D341Med (cell line): ENCODE measurements at regions not wholly inside any gene's neighbourhood (a gene's known extent, or its start where the extent isn't known, plus 50 kb on each side); places are given as distances from the start of the nearest gene placed in this dataset.
"Not testable (repeated sequence)": the region's sequence is repeated elsewhere in the genome, so short reads cannot be mapped to it uniquely, and the experiment has no call there.

Source experiments
- DNase-seq: peaks from one replicate; pipeline ENCODE4 v3.0.0; 2012; ENCODE audit warnings: low spot score

DNA sequence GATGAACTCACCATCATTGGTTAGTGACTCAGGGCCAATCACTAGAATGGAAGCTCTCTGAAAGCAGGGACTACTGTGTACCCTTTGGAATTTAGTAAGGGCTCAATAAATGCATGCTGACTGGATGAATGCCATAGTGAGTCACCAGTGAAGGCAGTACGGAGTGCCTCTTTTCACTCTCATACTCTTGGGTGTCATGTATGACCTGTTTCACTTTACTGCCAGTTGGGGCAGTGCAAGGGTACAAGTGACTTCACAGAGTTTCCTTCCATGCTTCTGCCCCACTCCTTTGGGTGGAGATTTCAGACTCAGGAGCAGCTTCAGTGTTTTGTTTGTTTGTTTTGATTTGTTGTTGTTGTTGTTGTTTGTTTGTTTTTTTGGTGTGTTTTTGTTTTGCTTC is 57.7 kb downstream of the SOX3 start:
- no peak for DNase-seq

DNA sequence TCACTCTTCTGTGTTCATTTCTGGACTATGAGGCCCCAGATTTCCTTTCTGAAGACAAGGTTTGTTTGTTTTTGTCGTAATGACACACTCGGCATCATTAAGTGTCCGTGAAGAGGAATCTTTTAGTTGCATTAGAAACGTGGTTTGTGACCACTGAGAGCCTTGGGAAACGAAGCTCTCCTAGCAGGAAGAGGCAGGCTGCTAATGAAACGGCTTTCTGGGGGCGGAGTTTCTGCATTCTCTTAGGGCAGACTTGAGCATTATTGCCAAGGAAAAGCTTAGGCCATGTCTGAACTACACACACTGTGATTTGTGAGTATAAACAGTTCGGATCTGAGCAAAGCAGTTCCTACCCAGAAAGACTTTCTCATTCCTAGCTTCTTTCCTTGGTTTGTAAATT is 64.0 kb downstream of the SOX3 start:
- no peak for DNase-seq

DNA sequence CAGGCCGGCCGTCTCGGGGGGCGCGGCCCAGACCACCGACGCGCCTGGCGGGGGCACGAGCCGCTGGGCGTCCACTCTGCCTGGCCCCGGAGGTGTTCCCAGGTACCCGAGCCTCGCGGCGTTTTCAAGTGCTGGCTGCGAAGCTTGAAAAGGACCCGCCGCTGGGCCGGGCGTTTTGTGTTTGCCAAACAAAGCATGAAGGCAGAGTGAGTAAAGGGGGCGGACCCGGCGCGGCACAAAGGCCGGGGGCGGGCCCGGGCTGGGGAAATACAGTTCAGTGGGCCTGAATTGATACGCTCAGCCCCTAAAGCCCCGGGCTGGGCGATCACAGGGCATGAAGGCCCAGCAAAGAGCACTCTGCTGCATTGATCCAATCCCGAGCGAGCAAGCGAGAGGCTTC is 65.4 kb downstream of the SOX3 start:
- DNase-seq, result peak; percentile 8

DNA sequence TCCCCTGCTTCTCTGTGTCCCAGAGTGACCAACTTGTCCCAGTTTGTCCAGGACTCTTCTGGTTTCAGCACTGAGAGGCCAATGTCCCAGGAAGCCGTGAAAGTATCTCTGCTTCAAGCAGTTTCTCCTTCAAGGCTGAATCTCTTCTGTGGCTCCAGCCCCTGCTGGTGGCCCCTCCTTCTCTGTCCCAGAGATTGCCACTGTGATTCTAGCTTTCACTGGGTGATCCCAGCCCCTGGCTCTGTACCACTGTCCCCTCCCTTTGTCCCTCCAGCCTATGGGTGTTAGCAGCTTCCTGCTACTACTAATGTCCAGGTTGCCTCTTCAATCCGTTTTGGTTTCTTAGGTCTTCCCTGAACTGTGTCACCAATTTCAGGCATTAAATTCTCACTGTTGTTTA is 70.5 kb downstream of the SOX3 start:
- no peak for DNase-seq

DNA sequence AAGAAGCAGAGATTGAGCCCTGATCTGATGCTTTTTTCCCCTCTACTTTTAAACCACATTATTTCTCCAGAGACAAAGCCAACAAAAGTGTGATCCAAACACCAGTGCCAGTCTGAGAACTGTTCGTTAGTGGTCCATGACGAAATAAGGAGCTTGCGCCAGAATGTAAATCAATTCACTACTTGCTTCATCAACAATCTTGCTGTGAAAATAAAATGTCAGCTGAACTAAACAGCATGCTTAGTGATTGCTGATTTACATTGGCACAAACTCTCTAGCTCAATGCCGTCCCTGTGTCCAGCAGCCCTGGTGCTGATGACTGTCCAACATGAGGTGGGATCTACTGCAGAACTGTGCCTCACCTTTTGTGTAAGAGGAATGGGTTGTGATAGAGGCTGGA is 71.3 kb downstream of the SOX3 start:
- no peak for DNase-seq

DNA sequence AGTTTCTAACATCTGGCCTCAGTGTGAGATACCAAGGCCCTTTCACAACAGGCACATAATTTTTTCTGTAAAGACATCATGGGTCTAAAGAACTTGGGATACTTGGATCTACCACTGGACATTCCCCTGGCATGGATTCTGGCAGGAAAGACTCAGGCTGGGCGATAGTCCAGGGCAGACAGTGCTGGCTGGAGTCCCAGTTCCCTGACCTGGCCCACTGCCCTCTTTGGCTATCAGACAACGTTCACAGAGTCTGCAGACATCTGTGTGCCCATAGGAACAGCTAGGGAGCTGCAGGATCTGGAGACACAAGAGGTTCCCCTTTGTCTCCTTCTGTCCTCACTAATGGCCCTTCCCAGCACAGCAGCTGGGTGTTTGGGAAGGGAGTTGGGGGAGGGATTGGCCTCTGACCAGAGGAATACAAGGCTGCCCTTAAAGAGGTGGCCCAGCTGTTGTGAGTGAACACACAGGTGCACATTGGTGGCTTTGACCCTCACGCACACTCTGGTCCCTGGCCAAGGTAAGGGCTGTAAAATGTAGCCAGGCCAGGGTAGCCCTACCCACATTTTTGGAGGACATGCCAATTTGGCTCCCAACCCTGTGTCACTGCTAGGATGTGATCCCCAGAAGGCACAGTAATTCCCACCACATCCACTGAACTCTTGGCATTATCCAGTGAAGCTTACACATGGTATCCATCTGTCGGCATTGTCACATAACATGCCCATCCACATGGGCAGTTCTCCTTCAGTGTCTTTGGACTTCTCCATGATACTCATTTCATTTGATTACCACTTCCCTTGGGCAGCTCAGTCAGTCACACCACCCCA is 72.3 kb downstream of the SOX3 start:
- DNase-seq, result no peak

DNA sequence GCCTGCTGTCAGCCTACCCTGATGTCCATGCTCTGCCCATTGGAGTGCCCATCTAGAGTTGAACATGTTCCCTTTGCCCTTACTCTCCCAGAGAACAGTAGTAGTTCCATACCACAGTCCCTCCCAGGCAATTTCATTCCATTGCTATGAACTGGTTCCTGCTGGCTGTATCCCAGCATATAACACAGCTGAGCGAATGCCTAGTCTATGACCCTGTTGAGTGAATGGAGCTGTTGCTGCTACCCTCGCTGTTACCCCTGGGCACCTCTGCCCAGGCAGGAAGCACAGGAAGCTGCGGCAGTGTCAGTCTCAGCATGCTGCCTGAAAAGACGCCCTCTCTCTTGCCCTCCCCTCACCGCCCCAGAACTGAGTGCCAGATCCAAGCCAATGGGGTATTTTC is 73.3 kb downstream of the SOX3 start:
- DNase-seq, result no peak

DNA sequence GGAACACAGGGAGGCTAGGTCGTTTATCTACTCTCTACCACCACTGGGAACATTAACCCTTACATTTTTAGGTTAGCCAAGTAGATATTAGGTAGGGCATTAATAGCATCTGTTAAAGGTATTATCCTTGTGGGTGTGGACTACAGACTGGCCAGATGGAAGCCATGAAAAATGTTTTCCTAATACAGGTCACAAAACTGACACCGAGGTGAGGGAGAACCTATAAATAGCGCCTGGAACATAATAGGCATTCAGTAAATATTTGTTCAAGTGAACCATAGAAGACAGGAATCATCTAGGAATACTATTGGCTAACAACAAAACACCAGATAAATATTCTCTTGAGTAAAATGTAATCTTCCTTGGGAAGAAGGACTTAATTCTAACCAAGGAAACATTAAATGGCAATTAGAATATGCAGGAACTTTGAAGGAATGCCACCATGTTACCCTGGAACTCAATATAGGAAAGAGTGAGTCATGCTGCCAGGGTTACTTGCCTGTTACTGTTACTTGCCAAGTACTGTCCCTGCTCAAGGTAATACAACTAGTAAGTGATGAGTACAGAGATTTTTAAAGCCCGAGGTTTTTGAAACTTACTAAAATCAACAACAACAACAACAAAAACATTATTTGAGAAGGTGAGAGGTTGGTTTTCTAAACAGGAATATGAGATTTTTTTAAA is 79.0 kb downstream of the SOX3 start:
- no peak for DNase-seq

DNA sequence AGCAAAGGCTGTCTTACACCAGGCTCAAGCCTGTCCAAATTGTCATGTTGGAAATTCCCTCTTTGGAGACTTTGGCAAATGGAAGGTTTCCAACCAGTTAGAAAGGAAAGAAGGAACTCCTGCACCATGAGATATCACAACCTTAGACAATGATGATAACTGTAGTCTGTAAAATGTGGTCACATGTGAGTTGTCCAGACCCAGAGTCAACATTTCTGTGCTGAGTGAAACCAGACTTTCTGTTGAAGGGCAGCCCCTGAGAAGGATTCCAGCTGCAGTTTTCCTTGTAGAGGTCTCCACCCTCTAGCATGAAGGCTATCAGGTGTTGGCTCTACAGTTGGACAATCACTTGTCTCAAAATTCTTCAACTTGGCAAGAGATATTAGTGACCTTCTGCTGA is 82.4 kb downstream of the SOX3 start:
- DNase-seq, result no peak

DNA sequence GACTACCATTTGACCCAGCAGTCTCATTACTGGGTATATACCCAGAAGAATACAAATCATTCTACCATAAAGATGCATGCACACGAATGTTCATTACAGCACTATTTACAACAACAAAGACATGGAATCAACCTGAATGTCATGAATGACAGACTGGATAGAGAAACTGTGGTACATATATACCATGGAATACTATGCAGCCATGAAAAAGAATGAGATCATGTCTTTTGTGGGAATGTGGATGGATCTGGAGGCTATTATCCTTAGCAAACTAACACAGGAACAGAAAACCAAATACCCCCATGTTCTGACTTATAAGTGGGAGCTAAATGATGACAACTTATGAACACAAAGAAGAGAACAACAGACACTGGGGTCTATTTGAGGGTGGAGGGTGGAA is 102.7 kb downstream of the SOX3 start:
- DNase-seq, result not testable (repeated sequence)

DNA sequence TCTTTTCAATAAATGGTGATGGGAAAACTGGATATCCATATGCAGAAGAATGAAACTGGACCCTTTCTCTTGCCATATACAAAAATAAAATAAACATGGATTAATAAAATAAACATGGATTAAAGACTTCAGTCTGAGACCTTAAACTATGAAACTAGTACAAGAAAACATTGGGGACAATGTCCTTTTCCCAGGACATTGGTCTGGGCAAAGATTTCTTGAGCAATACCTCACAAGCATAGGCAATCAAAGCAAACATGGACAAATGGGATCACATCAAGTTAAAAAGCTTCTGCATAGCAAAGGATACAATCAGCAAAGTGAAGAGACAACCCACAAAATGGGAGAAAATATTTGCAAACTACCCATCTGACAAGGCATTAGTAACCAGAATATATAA is 108.5 kb downstream of the SOX3 start:
- DNase-seq, result not testable (repeated sequence)

DNA sequence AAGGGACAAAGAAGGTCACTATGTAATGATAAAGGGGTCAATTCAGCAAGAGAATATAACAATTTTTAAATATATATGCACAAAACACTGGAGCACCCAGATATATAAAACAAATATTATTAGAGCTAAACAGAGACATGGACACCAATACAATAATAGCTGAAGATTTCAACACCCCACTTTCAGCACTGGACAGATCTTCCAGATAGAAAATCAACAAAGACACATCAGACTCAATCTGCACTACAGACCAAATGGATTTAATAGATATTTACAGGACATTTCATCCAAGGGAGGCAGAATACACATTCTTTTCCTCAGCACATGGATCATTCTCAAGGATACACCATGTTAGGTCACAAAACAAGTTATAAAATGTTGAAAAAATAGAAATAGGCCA is 111.4 kb downstream of the SOX3 start:
- no peak for DNase-seq

DNA sequence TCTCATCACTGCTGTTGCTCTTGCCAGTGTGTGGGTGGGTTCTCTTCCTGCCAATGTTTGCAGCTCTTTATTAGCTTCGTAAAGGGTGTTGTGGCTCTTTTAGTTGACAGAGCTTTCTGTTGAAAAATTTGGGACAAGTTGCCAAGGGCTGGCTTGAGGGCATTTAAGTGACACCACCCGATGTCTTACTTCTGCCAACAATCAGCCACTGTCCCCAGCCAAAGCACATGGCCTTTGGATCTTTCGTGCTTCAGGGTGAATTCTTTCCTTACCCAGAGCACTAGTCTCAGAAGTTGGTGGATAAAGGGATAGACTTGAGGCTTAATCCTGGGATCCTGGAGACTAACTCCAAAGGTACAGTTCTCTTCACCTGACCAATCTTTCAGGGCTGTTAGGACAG is 113.6 kb downstream of the SOX3 start:
- DNase-seq, result no peak

DNA sequence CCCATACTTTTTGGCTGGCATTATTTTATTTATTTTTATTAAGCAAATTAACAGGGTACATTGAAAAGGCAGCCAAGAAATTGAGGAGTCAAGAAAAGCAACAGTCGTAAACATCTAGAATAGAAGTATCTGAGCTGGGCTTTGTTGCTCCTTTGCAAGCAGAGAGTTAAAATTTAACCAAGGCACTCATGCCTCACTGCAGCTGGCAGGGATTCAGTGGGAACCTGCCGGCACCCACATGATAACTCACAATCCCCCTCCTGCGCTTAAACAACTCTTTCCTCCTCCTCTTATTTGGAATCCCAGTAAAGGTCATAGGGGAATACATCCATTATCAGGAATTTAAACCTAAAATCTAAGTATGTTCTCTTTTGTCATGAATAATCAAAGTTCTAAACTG is 115.5 kb downstream of the SOX3 start:
- DNase-seq, result no peak

DNA sequence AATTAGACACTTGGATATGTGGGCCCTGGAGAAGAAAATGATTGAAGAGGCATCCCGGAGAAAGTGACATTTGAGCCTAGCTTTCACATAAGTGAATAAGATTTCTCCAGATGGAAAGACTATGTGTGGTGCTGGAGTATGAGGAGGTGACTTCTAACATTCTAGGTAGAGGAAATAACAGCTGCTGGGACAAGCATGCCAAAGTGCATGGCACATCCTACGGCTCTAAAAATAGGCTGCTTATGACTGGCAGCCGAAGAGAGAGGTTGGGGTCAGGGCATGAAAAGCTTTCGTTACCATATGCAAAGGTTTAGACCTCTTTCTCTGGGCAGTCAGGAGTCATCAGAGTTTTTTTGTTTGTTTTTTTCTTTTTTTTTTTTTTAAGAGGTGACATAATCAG is 142.0 kb downstream of the SOX3 start:
- DNase-seq, result no peak

DNA sequence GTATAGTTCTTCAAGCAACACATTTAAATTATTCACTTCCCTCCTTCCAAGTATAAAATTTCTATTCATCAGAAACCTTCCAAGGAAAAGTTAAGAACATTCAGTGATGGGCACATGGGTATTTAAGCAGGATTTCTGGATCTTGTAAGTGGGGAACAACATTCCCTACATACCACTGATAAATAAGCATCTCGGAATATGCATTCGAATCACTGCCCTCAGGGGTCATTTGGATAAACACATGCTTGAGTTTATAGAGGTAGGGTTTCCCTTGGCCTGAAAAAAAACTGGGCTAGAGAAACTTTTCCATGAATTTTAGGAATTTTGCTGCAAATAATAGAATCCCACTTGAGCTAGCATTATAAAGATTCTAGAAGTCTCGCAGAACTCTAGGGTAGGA is 143.9 kb downstream of the SOX3 start:
- no peak for DNase-seq

DNA sequence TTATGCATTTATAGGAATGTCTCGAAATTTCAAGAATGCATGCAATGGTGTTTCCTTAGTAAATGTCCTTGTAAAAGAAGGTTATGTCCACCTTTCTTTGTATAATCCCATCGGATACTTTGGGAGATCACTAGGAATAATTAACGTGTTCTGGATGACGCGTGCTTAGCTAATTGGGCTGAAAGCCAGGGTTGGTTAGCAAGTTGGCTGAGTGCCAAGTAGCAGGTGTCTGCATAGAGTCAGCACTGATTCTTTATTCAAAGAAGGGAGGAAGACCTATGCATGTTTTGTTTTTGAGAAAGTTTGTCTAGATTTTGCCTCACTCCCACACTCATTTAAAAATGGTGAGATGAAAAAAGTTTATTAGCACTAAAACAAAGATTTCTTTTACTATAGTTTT is 144.6 kb downstream of the SOX3 start:
- DNase-seq, result no peak

DNA sequence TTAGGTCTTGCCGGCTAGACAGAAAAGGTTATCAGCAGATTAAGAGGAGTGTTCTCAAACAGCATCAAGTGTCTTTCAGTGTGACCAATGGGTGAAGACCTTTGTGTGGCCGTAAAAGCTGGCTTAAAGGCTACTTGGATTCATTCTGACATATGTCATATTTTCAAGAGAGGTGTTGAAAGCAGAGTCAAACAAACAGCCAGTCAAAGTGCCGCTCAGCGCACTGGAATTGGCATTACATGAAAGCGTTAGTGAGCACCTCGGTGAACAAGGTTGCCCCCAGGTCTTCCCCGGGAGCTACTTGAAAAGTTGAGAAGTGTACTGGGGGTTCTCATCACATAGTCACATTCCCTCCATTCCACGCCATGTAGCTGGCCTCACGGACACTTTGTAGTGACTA is 148.9 kb downstream of the SOX3 start:
- no peak for DNase-seq

DNA sequence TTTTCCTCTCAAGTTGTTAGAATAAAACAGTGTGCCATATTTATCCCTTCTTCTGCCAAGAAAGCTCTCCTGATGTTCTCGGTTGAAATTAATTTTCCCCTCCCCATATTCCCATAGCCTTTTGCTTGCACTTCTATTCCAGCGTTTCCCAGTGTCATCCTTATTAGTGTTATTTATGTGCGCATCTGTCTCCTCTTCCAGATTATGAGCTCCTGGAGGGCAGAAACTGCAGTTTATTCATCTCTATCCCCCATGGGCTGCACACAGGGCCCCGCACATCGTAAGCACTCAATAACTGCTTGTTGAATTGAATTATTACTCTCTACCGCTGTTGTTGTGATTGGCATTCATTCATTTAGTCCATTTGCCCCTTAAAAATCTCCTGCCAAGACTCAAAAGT is 149.4 kb downstream of the SOX3 start:
- DNase-seq, result no peak

DNA sequence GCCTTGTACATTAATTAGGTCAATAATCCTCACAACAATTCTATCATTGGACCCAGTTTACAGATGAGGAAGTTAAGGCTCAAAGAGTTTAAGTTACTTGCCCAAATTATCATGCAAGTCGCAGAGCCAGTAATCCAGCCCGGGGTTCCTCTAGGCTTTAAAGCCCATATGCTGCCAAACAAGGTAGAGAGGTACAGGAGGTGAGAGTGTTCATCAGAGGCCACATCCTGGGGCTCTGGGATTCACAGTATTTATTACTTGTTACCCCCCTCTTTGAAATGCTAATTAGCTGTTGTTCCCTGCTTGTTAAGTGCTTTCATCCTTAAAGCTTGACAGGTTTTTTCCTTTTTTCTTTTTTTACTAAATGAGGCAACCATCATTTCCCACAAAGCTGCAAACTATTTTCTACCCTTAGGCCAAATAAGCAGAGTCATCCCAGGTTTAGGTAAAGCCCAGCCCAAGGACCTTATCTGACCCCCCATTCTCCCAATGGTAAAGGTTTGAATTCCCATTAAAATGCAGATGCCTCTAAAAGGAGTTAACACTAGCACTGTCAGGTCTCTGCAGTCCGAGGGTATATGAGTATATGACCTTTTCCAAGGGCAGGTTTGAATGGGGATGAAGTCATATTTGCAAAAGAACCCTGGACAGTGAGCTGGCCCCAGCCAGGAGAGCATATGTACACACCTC is 150.3 kb downstream of the SOX3 start:
- no peak for DNase-seq

DNA sequence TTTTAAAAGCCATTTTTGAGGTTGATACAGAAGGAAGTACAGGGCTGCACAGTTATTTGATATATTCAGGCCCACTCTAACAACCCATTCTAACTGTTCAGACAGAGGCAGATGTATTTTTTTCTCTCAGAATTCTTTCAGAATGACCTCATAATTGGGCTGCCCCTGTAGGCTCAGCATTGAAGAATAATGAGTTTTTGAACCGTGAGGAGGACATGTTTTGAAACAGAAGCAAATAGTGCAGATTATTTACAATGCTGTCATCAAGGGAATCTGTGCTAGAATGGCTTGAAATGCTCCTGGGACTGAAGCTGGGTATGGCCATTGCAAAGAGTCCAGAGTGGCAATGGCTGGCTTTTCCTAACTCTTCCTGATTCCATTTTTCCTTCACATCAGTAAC is 158.1 kb downstream of the SOX3 start:
- no peak for DNase-seq

DNA sequence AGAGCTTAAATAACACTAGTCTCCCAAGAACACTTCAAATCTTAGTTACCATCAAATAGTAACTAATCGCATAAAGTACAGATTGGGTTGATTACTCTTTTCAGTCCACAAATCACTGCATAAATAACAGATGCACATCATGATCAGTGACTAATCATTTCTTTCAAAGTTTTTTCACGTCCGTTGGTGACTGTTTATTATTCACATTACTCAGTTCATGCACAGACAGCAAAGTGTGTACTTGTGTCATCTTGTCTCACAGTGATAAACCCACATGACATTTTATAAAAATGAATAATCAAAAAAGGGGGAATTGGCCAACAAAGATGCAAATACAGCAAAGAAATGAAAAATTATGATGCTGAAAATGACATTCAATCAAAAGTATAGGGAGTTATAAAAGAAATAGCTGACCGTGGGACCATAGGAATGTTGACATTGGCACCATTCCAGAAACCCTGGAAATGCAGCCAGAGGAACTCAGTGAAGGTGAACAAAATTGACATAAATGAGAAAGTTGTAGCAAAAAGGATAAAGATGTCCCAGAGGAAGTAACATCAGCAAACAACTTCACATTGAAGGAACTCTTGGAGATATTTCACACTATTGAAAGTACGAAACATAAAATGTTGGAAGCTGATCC is 161.5 kb downstream of the SOX3 start:
- no peak for DNase-seq

DNA sequence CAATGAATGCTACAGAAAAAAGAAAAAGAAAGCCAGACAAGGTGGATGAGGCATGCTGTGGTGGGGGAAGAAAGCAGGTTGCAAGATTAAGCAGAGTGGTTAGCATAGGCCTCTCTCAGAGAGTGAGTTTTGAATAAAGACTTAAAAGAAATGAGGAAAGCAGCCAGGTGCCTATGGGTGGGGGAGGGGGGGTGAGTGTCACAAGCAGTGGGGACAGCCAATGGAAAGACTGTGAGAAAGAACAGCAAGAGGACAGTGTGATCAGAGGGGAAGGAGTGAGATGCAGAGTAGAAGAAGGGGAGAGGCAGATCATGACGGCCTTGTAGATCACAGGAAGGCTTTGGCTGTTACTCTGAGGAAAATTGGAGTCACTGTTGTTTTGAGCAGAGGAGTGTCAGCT is 162.5 kb downstream of the SOX3 start:
- no peak for DNase-seq
